ENCODE measurements at regions not wholly inside any gene's neighbourhood (a gene's known extent, or its start where the extent isn't known, plus 50 kb on each side); places are given as distances from the start of the nearest gene placed in this dataset.

DNA sequence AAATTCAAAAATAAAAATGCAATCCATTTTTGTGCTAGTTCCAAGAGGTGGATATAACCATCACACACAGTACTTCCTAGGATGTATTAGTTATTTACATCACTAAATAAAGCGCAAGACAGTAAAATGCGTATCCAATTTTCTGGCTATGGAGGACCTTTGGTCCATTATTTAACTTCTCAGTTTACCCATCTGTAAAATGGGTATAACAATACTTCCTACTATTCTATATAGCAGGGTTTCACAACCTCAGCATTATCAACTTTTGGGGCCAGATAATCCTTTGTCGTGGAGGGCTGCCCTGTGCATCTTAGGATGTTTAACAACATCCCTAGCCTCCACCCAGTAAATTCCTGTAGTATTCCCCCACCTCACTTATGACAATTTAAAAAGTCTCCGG, 275.1 kb upstream of the PKDCC start:
- no peaks in the 10 kb centered on the region for H3K27me3 ChIP-seq (ENCODE audit: control insufficient read depth in 2 of 2, insufficient read depth in 2 of 2, low read length in 2 of 2)
- Mint-ChIP-seq H3K4me1 (no peaks in the 10 kb centered on the region), H3K27me3 (peaks cover 5 to 34% (median 21%) of the 10 kb centered on the region in 5 donors), H3K4me3 (no peak overlapping the region), H3K9me3 (no peaks in the 10 kb centered on the region), H3K36me3 (peaks cover 0 to 3% (median 0%) of the 10 kb centered on the region in 5 donors), H3K27ac (no peak overlapping the region)
- intact Hi-C loops (cut with micrococcal nuclease), result no loop called here
- ATAC-seq (no peak), DNase-seq (no peak)
- H3K4me3 ChIP-seq (ENCODE audit: low read length), result no peak overlapping the region
- no peaks in the 10 kb centered on the region for H3K4me1 ChIP-seq (ENCODE audit: control insufficient read depth in 2 of 2, insufficient read depth in 2 of 2, low read length in 2 of 2)
- CTCF ChIA-PET, result no interaction called here
- no peaks in the 10 kb centered on the region for H3K36me3 ChIP-seq (ENCODE audit: control insufficient read depth in 2 of 3, insufficient read depth in 3 of 3, low read length in 3 of 3)
- H3K27ac ChIP-seq (ENCODE audit: low read depth, low read length), result no peak overlapping the region
- H3K9me3 ChIP-seq (ENCODE audit: control insufficient read depth in 2 of 3, low read length in 3 of 3), result no peaks in the 10 kb centered on the region
- POLR2A ChIA-PET, result no interaction called here

- H3K36me3 ChIP-seq (ENCODE audit: control insufficient read depth in 2 of 3, insufficient read depth in 3 of 3, low read length in 3 of 3), result no peaks in the 10 kb centered on the region
- H3K27ac Mint-ChIP-seq, result no peak overlapping the region
- no peaks in the 10 kb centered on the region for H3K9me3 Mint-ChIP-seq
- ATAC-seq (no peak), DNase-seq (no peak)
- H3K9me3 ChIP-seq (ENCODE audit: control insufficient read depth in 2 of 3, low read length in 3 of 3), result no peaks in the 10 kb centered on the region
- H3K27ac ChIP-seq (ENCODE audit: low read depth, low read length), result no peak overlapping the region
- no peak overlapping the region for H3K4me3 ChIP-seq (ENCODE audit: low read length)
- H3K27me3 ChIP-seq (ENCODE audit: control insufficient read depth in 2 of 2, insufficient read depth in 2 of 2, low read length in 2 of 2), result no peaks in the 10 kb centered on the region
- no peak overlapping the region for H3K4me3 Mint-ChIP-seq
- H3K36me3 Mint-ChIP-seq, result peaks cover 0 to 3% (median 0%) of the 10 kb centered on the region in 5 donors
- intact Hi-C loops (cut with micrococcal nuclease), result no loop called here
- peaks cover 5 to 35% (median 24%) of the 10 kb centered on the region in 5 donors for H3K27me3 Mint-ChIP-seq
- ChIA-PET CTCF (no interaction called here), POLR2A (no interaction called here)
- H3K4me1 ChIP-seq (ENCODE audit: control insufficient read depth in 2 of 2, insufficient read depth in 2 of 2, low read length in 2 of 2), result no peaks in the 10 kb centered on the region
- H3K4me1 Mint-ChIP-seq, result no peaks in the 10 kb centered on the region
Measured at GRCh38 chr2:41774011-41774605, 273.7 kb upstream of the PKDCC start.

- no peak overlapping the region for H3K4me3 Mint-ChIP-seq
- ChIA-PET CTCF (no interaction called here), POLR2A (no interaction called here)
- Histone ChIP-seq H3K9me3 (ENCODE audit: control insufficient read depth in 2 of 3, low read length in 3 of 3) (no peaks in the 10 kb centered on the region), H3K27me3 (ENCODE audit: control insufficient read depth in 2 of 2, insufficient read depth in 2 of 2, low read length in 2 of 2) (no peaks in the 10 kb centered on the region), H3K4me3 (ENCODE audit: low read length) (no peak overlapping the region), H3K4me1 (ENCODE audit: control insufficient read depth in 2 of 2, insufficient read depth in 2 of 2, low read length in 2 of 2) (no peaks in the 10 kb centered on the region), H3K36me3 (ENCODE audit: control insufficient read depth in 2 of 3, insufficient read depth in 3 of 3, low read length in 3 of 3) (no peaks in the 10 kb centered on the region), H3K27ac (ENCODE audit: low read depth, low read length) (no peak overlapping the region)
- ATAC-seq (no peak), DNase-seq (no peak)
- H3K27me3 Mint-ChIP-seq, result peaks cover 3 to 22% (median 10%) of the 10 kb centered on the region in 5 donors
- no peak overlapping the region for H3K27ac Mint-ChIP-seq
- intact Hi-C loops (cut with micrococcal nuclease), result no loop called here
- no peaks in the 10 kb centered on the region for H3K9me3 Mint-ChIP-seq
- peaks cover 0 to 3% (median 0%) of the 10 kb centered on the region in 5 donors for H3K36me3 Mint-ChIP-seq
- no peaks in the 10 kb centered on the region for H3K4me1 Mint-ChIP-seq
Measured at GRCh38 chr2:41775366-41776025, 272.3 kb upstream of the PKDCC start.

GRCh38 chr2:41779888-41780287, 267.9 kb upstream of the PKDCC start:
- Mint-ChIP-seq H3K4me1 (no peaks in the 10 kb centered on the region), H3K4me3 (no peak overlapping the region), H3K27me3 (peaks cover 0 to 8% (median 5%) of the 10 kb centered on the region in 5 donors), H3K36me3 (peaks cover 0 to 3% (median 0%) of the 10 kb centered on the region in 5 donors), H3K27ac (no peak overlapping the region), H3K9me3 (no peaks in the 10 kb centered on the region)
- CTCF ChIA-PET, result no interaction called here
- Histone ChIP-seq H3K27me3 (ENCODE audit: control insufficient read depth in 2 of 2, insufficient read depth in 2 of 2, low read length in 2 of 2) (no peaks in the 10 kb centered on the region), H3K4me3 (ENCODE audit: low read length) (no peak overlapping the region), H3K36me3 (ENCODE audit: control insufficient read depth in 2 of 3, insufficient read depth in 3 of 3, low read length in 3 of 3) (no peaks in the 10 kb centered on the region), H3K4me1 (ENCODE audit: control insufficient read depth in 2 of 2, insufficient read depth in 2 of 2, low read length in 2 of 2) (no peaks in the 10 kb centered on the region), H3K9me3 (ENCODE audit: control insufficient read depth in 2 of 3, low read length in 3 of 3) (no peaks in the 10 kb centered on the region), H3K27ac (ENCODE audit: low read depth, low read length) (no peak overlapping the region)
- ATAC-seq (no peak), DNase-seq (no peak)
- intact Hi-C loops (cut with micrococcal nuclease), result loop anchor here (5.0 to 10.0 kb wide), 3 partner anchors 1225 to 1538 kb away; partner anchors contain the start of gene SLC8A1 (in 1 of the 2)
- POLR2A ChIA-PET, result no interaction called here

GRCh38 chr2:41782306-41783158, 265.3 kb upstream of the PKDCC start:
- H3K27ac ChIP-seq (ENCODE audit: low read depth, low read length), result no peak overlapping the region
- no peaks in the 10 kb centered on the region for H3K36me3 ChIP-seq (ENCODE audit: control insufficient read depth in 2 of 3, insufficient read depth in 3 of 3, low read length in 3 of 3)
- Mint-ChIP-seq H3K9me3 (peaks cover 0 to 2% (median 0%) of the 10 kb centered on the region in 11 donors), H3K27ac (no peak overlapping the region), H3K4me3 (no peak overlapping the region), H3K27me3 (peaks cover 6 to 26% (median 9%) of the 10 kb centered on the region in 5 donors), H3K4me1 (no peaks in the 10 kb centered on the region), H3K36me3 (no peaks in the 10 kb centered on the region)
- no peaks in the 10 kb centered on the region for H3K4me1 ChIP-seq (ENCODE audit: control insufficient read depth in 2 of 2, insufficient read depth in 2 of 2, low read length in 2 of 2)
- ATAC-seq (no peak), DNase-seq (peak in 5 of 9 donors; percentile 13 to 41 (median 34))
- H3K9me3 ChIP-seq (ENCODE audit: control insufficient read depth in 2 of 3, low read length in 3 of 3), result no peaks in the 10 kb centered on the region
- intact Hi-C loops (cut with micrococcal nuclease), result loop anchor here (1.0 to 10.0 kb wide), 5 partner anchors 304 to 1869 kb away; partner anchors contain the start of gene SLC8A1 (in 1 of the 2)
- no peak overlapping the region for H3K4me3 ChIP-seq (ENCODE audit: low read length)
- POLR2A ChIA-PET, result no interaction called here
- H3K27me3 ChIP-seq (ENCODE audit: control insufficient read depth in 2 of 2, insufficient read depth in 2 of 2, low read length in 2 of 2), result no peaks in the 10 kb centered on the region
- CTCF ChIA-PET, result no interaction called here

GRCh38 chr2:41784496-41784895, 263.3 kb upstream of the PKDCC start:
- Mint-ChIP-seq H3K4me3 (no peak overlapping the region), H3K36me3 (no peaks in the 10 kb centered on the region), H3K9me3 (peaks cover 0 to 2% (median 0%) of the 10 kb centered on the region in 11 donors), H3K27ac (no peak overlapping the region), H3K4me1 (no peaks in the 10 kb centered on the region), H3K27me3 (peaks cover 7 to 28% (median 14%) of the 10 kb centered on the region in 5 donors)
- intact Hi-C loops (cut with micrococcal nuclease), result loop anchor here (5.0 to 10.0 kb wide), 3 partner anchors 1230 to 1542 kb away; partner anchors contain the start of gene SLC8A1 (in 1 of the 2)
- H3K4me3 ChIP-seq (ENCODE audit: low read length), result no peak overlapping the region
- ChIA-PET POLR2A (no interaction called here), CTCF (no interaction called here)
- peaks cover 0 to 4% of the 10 kb centered on the region in 2 donors for H3K27me3 ChIP-seq (ENCODE audit: control insufficient read depth in 2 of 2, insufficient read depth in 2 of 2, low read length in 2 of 2)
- no peaks in the 10 kb centered on the region for H3K36me3 ChIP-seq (ENCODE audit: control insufficient read depth in 2 of 3, insufficient read depth in 3 of 3, low read length in 3 of 3)
- no peaks in the 10 kb centered on the region for H3K4me1 ChIP-seq (ENCODE audit: control insufficient read depth in 2 of 2, insufficient read depth in 2 of 2, low read length in 2 of 2)
- no peak for DNase-seq
- ATAC-seq, result no peak
- H3K27ac ChIP-seq (ENCODE audit: low read depth, low read length), result no peak overlapping the region
- H3K9me3 ChIP-seq (ENCODE audit: control insufficient read depth in 2 of 3, low read length in 3 of 3), result no peaks in the 10 kb centered on the region
